NT2/D1 (cell line): ENCODE measurements at regions not wholly inside any gene's neighbourhood (a gene's known extent, or its start where the extent isn't known, plus 50 kb on each side); places are given as distances from the start of the nearest gene placed in this dataset.

Source experiments
- YY1 ChIP-seq: IDR thresholded peaks from 2 replicates; pipeline ENCODE4 v1.6.1; 2011; ENCODE audit not compliant: insufficient read length, insufficient read depth
- ZNF274 ChIP-seq: IDR thresholded peaks from 2 replicates; pipeline ENCODE4 v1.6.1; 2011; ENCODE audit warnings: mild to moderate bottlenecking, low read depth, low read length

DNA sequence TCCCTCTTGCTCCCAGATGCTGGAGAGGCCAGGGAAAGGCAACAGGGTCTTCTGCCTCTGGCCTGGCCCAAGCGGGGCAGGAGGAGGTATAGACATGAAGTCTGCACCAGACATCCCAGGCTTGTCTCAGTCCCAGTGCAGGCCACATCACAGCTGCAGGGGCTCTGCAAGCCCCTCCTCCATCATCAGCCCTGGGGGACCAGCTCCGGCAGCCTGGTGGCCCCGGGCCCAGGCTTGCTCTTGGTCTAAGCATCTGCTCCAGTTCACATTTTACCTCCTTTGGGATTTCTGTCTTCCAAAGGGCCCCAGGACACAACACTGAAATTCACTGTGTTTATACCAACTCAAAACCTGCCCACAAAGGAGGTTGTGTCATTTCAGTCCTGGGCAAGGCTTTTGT, 359.4 kb downstream of the ZNF536 start:
- TF ChIP-seq ZNF274 = no peak
- TF ChIP-seq YY1 = no peak
